ENCODE measurements at regions not wholly inside any gene's neighbourhood (a gene's known extent, or its start where the extent isn't known, plus 50 kb on each side); places are given as distances from the start of the nearest gene placed in this dataset.

DNA sequence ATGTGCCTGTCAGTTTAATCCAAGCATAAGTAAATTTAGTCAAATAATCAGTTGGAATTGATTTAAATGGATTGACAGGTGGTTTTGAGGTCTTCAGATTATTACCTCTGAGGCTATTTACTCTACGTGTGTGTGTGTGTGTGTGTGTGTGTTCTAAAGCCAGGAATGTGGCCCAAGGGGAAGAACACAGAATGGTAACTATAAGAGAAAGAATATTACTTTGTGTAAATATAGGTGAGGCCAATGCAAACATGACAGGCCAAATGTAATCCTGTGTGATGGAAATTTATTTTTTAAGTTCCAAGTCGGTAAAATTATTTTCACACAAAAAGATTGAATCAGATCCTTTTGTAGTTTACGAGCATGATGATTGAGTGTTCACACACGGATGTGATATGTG, 390.0 kb downstream of the PLK2 start:
- no peak for DNase-seq (ENCODE audit: low read depth in 2 of 2)

DNA sequence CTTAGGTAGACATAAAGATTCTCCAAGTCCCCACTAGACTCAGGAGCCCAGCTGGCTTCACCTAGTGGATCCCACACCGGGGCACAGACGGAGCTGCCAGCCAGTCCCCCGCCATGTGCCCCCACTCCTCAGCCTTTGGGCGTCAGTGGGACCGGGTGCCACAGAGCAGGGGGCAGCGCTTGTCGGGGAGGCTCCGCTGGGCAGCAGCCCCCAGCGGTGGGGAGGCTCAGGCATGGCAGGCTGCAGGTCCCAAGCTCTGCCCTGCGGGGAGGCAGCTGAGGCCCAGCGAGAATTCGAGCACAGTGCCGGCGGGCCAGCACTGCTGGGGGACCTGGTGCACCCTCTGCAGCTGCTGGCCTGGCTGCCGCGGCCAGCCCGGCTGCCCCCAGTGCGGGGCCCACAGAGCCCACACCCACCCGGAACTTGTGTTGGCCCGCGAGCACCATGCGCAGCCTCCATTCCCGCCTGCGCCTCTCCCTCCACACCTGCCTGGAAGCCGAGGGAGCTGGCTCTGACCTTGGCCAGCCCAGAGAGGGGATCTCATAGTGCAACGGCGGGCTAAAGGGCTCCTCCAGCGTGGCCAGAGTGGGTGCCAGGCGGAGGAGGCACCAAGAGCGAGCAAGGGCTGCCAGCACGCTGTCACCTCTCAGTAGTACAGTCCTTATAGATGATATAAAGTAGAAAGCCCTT, 390.7 kb downstream of the PLK2 start:
- no peak for DNase-seq (ENCODE audit: low read depth in 2 of 2)

DNA sequence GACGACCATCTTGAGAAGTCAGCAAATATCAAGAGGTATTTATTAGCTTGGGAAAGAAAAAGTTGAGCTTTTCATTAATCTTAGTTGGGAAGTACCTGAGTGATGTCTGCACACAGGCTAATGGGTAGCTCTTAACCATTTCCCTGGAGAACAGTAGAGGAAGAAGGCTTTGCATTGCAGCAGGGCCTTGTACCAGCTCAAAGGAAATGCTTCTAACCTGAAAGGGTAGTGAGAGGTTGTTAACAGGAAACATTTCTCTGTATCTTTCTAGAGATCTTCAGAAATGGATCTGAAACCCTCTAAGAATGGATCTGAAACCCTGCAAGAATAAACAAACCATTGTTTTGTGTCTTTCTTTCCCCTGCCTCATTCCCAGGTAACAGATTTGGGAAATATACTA, 393.3 kb downstream of the PLK2 start:
- no peak for DNase-seq (ENCODE audit: low read depth in 2 of 2)

DNA sequence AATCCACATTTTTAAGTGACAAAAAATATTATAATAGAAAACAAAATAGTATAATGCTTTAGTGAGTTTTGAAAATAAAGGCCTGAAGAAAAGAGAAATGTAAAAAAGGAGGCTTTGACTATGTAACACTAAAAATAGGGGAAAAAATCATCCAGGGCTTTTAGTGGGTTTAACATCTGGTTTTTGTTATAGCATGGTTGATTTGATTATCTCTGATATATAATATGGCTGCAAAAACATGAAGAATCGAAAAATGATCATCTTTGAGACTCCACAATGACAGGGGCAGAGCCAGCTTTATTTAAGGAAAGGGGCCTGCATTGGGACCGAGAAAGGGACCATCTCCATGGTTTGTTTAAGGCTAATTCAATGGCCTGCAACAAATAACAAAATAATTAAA, 393.8 kb downstream of the PLK2 start:
- no peak for DNase-seq (ENCODE audit: low read depth in 2 of 2)

DNA sequence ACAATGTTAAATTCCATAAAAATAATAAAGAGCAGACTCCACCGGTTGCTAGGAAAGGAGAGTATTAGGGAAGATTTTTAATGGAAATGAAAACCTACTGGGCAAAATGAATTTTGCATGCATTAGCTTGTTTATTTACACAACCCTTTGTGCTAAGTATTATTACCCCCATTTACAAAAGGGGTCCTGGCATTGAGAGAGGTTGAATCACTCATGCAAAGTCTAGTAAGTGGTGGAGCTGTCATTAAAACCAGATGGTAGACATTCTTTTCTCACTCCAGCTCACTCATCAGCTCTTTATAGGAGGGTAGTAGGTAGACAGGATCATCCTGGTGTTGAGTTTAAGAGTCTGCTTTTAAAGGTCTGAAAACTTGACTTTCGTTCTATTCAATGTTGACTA, 395.1 kb downstream of the PLK2 start:
- no peak for DNase-seq (ENCODE audit: low read depth in 2 of 2)

DNA sequence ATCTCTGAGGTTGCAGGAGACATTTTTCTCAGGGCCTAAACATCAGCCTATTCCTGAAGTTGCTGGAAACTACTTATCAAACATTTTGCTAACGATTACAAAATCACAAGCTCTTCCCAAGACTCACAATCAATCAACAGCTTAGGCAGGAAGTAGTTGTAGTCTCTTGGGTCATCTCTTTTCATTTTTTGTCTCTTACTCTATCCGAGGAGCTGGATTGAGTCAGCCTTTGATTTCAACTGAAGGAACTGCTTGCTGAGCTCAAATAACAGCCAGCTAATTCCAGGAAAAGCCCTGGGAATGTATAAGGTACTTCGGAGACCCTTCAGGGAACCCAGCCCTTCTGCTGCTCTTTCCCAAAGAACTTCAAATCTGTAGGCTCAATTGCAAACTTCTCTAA, 398.9 kb downstream of the PLK2 start:
- no peak for DNase-seq (ENCODE audit: low read depth in 2 of 2)

DNA sequence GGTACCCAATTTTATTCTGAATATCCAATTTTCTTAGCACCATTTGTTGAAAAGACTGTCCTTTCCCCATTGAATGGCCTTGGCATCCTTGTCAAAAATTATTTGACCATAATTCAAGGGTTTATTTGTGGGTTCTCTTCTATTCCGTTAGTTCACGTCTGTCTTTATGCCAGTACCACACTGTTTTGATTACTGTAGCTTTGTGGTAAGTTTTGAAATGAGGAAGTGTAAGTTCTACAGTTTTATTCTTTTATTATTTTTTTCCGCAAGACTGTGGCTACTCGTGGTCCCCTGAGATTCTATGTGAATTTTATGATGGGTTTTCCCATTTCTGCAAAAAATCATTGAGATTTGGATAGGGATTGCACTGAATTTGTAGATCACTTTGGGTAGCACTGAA, 402.6 kb downstream of the PLK2 start:
- no peak for DNase-seq (ENCODE audit: low read depth in 2 of 2)

DNA sequence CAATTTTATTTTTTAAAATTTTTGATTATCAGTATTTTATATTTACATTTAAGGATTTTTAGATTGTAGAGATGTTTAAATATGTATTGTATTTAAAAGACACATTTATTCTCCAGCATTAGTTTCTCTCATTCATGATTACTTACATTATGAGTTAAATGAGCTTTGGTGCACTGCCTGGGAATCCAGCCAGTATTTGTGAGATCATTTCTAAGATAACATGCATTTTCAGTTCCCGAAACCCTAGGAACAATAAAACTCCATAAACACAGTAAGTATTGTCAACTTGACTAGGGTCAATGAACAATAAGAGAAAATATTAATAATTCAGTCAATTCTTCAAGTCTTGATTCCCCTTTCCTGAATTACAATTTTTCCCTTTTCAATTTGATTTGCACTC, 403.3 kb downstream of the PLK2 start:
- no peak for DNase-seq (ENCODE audit: low read depth in 2 of 2)

DNA sequence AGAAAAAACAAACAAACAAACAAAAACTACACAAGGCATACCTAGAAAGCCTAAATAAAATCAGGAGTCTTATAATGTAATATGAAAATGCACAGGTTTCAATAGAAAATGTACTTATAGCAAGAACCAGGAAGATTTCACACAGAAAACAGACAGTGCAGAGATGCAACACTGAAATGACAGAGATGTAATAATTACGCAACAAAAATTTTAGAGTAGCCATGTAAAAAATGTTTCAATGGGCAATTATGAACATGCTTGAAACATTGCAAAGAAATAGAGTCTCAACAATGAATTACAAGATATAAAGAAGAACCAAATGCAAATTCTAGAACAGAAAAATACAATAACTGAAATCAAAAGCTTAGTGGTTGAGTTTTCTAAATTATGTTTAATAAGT, 405.9 kb downstream of the PLK2 start:
- no peak for DNase-seq (ENCODE audit: low read depth in 2 of 2)

DNA sequence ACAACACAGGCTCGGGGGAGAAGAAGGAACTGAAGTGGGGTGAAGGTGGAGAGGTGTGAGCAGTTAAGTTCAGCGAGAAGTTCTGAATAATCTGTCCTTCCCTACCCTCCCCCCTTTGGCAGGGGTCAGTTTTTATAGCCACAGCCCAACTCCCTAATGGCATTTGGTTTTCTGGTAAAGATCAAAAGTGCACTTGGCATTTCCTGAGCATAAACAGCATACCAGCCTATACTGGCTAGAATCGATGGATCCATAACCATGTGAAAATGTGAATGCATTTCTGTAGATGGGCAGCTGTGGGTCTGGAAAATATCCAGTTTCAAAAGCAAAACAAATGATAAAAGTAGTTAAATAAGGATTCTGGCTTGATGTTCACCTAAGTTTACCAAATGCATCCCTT, 410.9 kb downstream of the PLK2 start:
- DNase-seq (ENCODE audit: low read depth in 2 of 2) = no peak

DNA sequence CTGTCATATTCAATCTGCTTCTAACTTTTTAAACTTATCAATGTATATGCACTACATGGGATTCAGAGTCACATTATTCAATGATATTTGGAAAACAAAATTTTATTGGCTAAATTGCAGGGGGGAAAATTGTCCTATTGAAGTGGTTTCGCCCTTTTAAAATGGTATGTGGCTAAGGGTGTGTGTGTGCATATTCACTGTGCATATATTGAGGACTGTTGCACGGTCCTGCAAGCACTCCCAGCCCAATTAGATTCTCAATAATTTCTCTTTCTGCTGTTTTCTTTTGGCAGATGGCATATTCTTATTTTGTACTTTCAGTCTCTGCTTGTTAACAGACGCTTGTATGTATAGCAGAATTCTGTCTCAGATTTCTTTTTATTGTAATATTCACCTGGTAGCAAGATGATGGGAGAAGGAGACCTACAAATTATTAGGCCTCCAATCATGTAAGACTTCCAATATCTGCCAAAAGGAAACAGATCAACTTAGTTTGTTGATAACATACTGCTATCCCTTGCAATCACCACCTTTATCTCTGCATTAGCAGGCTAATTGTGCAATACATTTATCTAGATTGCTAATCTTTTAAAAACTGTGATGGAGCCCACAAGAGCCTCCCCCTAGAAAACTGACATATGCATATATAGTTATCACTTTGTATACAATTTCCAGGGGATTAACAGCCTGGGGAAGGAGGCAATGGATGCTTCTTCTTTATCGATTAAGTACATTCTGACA, 411.5 kb downstream of the PLK2 start:
- DNase-seq (ENCODE audit: low read depth in 2 of 2) = no peak

DNA sequence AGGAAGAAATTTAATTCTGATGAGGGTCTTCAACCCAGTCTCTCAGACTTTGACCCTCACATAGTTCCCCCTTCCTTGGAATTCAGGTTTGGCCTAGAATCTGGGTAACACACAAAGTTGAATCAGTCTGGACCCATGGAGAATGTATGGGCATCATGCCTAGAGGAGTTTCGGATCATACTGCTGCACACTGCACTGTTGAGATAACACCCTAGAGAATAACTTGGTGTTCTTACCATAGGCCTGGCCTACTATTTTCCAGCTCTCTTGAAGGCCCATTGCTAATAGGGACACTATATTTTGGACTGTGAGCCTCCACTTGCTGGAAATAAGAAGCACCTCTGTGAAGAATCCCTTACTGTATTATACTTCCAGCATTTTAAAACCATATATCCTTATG, 413.5 kb downstream of the PLK2 start:
- DNase-seq (ENCODE audit: low read depth in 2 of 2) = no peak

DNA sequence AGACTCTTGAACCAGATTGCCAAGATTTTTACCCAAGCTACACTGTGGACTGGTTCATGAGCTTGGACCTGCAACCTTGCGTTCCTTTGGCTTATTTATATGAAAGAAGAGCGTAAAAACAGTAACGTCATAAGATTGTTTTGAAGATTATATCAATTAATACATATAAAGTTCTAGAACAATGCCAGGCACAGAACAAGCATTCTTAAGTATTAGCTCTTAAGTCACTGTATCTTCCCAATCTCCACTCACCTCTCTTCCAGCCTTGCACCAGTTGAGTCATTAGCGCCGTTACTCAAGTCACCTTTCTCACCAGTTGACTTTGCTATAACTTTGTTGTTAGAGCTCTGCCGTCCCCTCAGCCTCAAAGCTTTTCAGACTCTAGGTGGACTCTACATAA, 415.7 kb downstream of the PLK2 start:
- DNase-seq (ENCODE audit: low read depth in 2 of 2) = no peak

DNA sequence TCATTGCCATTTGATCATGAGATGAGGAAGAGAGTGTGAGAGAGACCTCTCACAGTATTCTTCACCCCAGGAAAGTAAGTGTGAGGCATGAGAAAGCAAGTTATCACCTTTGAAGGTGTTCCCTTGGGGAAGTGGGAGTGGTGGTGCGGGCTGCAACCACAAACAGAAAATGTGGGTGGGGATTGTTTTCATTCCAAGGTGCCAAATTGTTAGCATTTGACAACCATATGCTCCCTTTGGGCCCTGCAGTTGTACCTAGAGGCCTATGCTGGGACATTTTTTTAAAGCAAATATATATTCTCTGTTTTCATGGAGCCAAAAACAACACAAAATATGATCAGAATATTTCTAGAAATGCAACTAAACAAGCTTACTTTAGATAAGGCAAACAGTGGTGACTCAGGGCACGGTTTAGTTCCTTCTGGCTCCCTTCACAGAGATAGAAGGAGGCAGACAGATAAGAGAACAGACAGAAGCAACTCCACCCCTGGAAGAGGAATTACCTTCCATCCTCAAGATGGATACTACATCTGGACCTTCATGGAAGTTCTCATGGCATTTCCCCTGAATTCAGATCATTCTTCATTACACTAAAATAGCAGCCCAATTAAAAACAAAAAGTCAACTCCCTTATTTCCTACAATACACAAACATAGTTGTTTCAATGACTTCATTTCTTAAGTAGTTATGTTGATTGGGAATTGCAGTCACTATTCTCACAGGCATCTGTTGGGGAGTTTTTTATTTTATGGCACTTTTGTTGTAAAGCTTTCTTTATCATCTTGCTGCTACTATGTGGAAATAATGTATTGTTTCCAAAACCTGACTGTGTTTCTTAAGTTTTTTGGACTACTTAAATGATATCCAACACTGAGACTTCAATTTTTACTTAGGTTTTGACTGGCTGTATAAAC, 416.6 kb downstream of the PLK2 start:
- no peak for DNase-seq (ENCODE audit: low read depth in 2 of 2)

DNA sequence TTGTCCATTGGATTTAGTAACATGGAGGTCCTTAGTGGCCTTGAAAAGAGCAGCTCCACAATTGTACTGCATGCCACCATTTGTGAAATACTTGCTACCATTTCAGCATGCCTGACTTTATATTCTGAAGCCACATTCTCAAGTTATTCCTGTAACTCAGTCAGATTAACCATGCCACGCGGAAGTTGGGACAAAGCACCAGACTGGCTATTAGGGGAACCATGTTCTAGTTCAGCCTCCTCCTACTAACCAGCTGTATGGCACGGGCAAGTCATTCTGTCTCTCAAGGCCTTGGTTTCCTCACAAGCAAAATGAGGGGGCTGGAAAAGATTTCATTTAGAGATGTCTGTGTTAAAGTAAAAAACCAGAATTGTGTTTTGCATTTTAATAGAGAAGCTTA, 418.0 kb downstream of the PLK2 start:
- DNase-seq (ENCODE audit: low read depth in 2 of 2) = no peak

DNA sequence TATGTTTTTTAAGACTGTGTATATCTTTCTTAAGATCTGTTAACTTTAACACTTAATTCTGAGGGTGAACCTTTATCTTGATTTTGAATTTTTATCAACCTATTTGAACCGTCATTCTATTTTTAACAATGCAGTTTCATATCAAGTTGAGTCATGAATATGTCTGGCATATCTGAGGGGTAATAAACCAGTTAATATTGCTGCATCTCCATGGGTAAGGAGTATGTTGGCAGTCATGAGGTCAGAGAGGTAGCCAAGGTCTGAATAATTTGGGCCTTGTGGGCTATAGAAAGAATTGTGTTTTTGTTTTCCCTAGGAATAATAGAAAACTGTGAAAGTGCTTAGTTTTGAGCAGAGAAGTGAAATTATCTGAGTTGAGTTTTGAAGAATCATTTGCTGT, 419.0 kb downstream of the PLK2 start:
- no peak for DNase-seq (ENCODE audit: low read depth in 2 of 2)

DNA sequence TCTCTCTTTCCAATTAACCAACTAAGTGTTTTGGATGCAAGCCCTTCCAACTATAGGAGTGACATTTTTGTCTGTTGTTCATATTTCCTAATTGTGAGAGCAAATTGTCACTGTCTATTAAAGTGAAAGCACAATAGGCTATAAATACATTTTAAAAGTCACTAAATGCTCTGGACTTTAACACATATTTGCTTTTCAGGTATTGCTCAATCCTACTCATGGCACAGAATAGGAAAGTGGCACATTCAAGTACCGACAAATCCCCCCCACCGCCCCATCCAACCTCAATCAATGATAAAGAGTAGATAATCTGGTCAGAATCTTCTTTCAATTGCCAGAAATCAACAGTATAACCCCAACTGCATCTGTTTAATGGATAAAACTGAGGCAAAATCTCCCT, 419.8 kb downstream of the PLK2 start:
- DNase-seq (ENCODE audit: low read depth in 2 of 2) = no peak

DNA sequence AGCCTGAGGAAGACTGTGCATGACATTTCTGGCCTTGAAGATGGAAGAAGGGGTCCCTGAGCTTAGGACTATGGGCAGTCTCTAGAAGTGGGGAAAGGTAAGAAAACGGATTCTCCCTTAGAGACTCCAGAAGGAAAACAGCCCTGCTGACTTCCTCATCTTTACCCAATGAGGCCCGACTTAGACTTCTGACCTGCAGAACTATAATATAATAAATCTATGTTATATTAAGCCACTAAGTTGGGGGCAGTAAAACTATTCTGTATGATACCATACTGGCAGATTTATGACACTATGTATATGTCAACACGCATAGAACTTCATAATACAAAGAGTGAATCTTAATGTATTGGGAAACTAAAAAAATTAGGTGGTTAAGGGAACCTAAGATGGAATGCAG, 422.0 kb downstream of the PLK2 start:
- DNase-seq (ENCODE audit: low read depth in 2 of 2) = no peak

DNA sequence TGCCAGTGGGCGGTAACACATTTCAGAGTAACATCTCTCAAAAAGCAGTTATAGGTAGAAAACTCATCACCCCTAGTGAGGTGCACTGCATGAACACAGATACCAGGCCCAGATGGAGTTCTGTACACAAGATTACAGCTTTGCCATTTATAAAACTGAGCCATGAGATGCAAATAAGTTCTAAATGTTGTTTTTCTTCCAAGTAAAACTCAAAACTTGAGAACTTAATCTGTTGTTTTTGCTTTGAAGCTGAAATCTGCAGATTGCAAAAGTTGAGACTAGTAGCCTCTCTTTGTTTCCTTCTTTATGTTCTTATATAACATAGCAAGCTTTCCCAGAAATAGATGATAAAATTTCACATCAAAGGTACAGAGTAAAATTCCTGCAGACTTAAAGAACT, 434.1 kb downstream of the PLK2 start:
- no peak for DNase-seq (ENCODE audit: low read depth in 2 of 2)

DNA sequence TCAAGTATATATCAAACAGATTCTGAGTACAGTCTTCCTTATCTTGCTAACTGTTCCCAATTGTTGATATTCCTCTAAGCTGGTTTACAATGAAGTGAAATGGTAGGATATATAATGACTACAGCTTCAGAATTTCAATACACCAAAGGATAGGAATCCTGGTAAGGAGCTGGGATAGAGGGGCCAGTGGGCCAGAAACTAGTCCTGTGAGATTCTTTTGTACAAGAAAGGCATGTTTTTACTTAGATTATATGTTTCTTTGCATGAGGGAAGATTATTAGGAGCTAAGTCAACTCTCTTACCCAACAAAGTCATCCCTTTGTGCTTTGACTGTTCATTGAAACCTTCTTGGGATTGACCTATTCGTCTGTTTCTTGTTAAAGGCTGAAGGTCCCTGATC, 435.7 kb downstream of the PLK2 start:
- no peak for DNase-seq (ENCODE audit: low read depth in 2 of 2)

DNA sequence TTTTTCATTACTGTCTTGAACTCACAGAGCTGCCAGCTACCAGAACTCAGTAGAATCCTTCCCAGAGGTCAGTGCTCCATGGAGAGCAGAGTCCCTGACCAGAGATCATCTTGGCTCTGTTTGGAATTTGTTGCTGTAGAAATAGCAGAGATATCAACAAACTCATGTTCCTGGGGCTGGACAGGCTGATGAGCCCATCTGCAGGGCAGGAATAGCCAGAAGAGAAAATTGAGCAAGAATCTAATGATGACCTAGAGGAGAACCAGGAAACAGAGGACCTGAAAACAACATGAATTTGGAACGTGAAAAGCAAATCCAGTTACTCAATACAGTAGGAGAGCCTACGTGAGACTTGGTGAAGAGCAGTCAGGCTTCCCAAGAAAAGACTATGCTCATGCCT, 437.8 kb downstream of the PLK2 start:
- no peak for DNase-seq (ENCODE audit: low read depth in 2 of 2)

DNA sequence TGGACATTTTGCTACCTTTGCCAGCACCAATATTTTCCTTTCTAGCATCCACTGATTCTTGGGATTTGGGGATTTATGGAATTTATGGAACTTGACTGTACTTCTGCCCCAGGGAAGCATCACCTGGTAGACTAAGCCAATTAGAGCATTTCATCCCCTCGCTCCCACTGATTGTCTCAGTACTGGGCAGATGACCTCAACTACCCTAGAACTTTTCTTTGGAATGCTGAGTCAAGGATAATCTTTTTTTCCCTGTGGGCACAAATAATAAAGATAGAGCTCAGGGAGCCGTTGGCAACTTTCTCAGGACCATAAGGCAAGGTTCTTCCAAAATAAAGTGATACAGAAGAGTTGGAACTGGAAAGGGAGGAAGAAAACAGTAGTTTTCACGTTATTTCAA, 438.4 kb downstream of the PLK2 start:
- DNase-seq (ENCODE audit: low read depth in 2 of 2) = no peak

DNA sequence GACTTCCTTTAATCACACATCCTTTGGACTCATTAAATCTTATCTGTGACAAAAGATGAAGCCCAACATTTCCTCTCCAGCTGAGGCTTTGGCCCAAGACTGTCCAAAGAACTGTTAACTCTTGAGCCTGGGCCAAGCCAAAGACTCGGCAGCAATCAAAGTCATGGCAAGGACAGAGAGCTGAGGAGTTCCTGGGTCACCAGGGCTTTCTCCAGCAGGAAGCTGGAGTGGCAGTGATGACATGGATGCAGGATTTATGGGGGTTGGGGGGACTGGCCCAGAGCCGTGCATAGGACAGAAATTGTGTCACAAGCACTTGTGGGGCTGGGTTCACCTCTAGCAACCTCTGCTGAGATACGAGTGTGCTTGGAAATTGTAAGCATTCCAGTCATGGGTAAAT, 440.3 kb downstream of the PLK2 start:
- no peak for DNase-seq (ENCODE audit: low read depth in 2 of 2)

Measured in stimulated activated CD4-positive, alpha-beta T cell treated with anti-CD3 and anti-CD28 coated beads, Interleukin-4, amount 100 ng/mL, for 48 hours (primary cell).